SU-DHL-6 (cell line): ENCODE measurements at regions not wholly inside any gene's neighbourhood (a gene's known extent, or its start where the extent isn't known, plus 50 kb on each side); places are given as distances from the start of the nearest gene placed in this dataset.

ENCODE experiments used
- H2AFZ ChIP-seq: fragments of 200-600 bp; sonication (generic); 2 replicates; pipeline ENCODE4 v1.6.1; 2014; ENCODE audit warnings: low read depth, mild to moderate bottlenecking, moderate library complexity, mixed read lengths, antibody characterized with exemption, low read length; ENCODE audit not compliant: severe bottlenecking
- H3F3A ChIP-seq: fragments of 200-600 bp; shearing (Covaris generic); 2 replicates; pipeline ENCODE4 v1.6.0; 2016; ENCODE audit warnings: antibody characterized with exemption, mild to moderate bottlenecking; ENCODE audit not compliant: insufficient read depth
- H3K27ac ChIP-seq: fragments of 200-600 bp; sonication (generic); 2 replicates; pipeline ENCODE4 v1.5.1; 2016; ENCODE audit warnings: low read depth, mild to moderate bottlenecking, low read length, moderate library complexity, mixed read lengths
- H3K27me3 ChIP-seq: fragments of 200-600 bp; sonication (generic), shearing (Covaris generic); 2 replicates; pipeline ENCODE4 v1.6.0; 2014; ENCODE audit warnings: mild to moderate bottlenecking, low read length
- H3K36me3 ChIP-seq: fragments of 200-600 bp; sonication (generic); 2 replicates; pipeline ENCODE4 v1.6.1; 2014; ENCODE audit warnings: mild to moderate bottlenecking, low read length, mixed read lengths
- H3K4me2 ChIP-seq: fragments of 300-600, 200-600 bp; shearing (Covaris generic), sonication (generic); 2 replicates; pipeline ENCODE4 v1.6.0; 2014; ENCODE audit warnings: low read length, low read depth, mild to moderate bottlenecking; ENCODE audit not compliant: poor library complexity, severe bottlenecking
- H3K4me3 ChIP-seq: fragments of 200-600 bp; sonication (generic); 2 replicates; pipeline ENCODE4 v1.5.1; 2014; ENCODE audit warnings: antibody characterized with exemption, low read length, mild to moderate bottlenecking, mixed read lengths; ENCODE audit not compliant: insufficient read depth, poor library complexity, severe bottlenecking
- H3K79me2 ChIP-seq: fragments of 200-600 bp; sonication (generic); 2 replicates; pipeline ENCODE4 v1.6.1; 2014; ENCODE audit warnings: mild to moderate bottlenecking, low read length, moderate library complexity; ENCODE audit not compliant: insufficient read depth
- H3K9ac ChIP-seq: fragments of 200-600 bp; sonication (generic); 2 replicates; pipeline ENCODE4 v1.7.0; 2014; ENCODE audit warnings: mild to moderate bottlenecking, low read length
- H3K9me2 ChIP-seq: fragments of 200-600 bp; sonication (generic); replicated peaks from 2 replicates; pipeline ENCODE4 v1.6.1; 2014; ENCODE audit warnings: low read length; ENCODE audit not compliant: insufficient read depth
- H3K9me3 ChIP-seq: fragments of 200-600 bp; sonication (generic); 2 replicates; pipeline ENCODE4 v1.6.1; 2014; ENCODE audit warnings: low read length, mixed read lengths; ENCODE audit not compliant: insufficient read depth
- H4K20me1 ChIP-seq: fragments of 200-600 bp; sonication (generic); 2 replicates; pipeline ENCODE4 v1.6.1; 2014; ENCODE audit warnings: low read depth, mild to moderate bottlenecking, antibody characterized with exemption, low read length, moderate library complexity, mixed read lengths
- EZH2phosphoT487 ChIP-seq: fragments of 200-600 bp; sonication (generic), shearing (Covaris generic); conservative IDR thresholded peaks from 2 replicates; pipeline ENCODE4 v1.6.1; 2018; ENCODE audit warnings: mild to moderate bottlenecking, antibody characterized with exemption, low read length, moderate library complexity, mixed read lengths
- TF ChIP-seq, protein P1 (sequence below): fragments of 200-600 bp; sonication (generic); IDR thresholded peaks from one replicate; pipeline ENCODE4 v1.5.1; 2017; ENCODE audit warnings: antibody characterized with exemption, mild to moderate bottlenecking, low read length, moderate library complexity; ENCODE audit not compliant: insufficient read depth, poor library complexity, severe bottlenecking

DNA sequence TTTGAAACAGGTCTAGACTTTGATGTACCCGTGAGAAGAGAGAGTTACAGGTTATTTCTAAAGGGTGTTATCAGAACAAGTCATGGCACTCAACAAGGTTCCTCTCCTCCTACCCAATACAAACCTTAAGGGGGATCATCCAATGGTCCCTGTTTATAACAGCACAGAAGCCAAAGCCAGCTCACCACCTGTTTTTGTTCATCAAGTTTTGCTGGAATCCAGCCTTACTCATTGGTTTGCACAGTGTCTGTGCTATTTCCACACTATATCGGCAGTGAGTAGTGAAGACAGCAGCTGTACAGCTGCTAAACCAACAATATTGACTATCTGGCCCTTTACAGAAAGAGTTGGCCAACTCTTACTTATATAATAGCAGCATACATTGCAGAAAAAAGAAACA lies 262.1 kb upstream of the STS start:
- no peaks in the 10 kb centered on the region for H3K27me3 ChIP-seq
- H3F3A ChIP-seq: no peaks in the 10 kb centered on the region
- no peak overlapping the region for H3K4me2 ChIP-seq
- H3K4me3 ChIP-seq: no peak overlapping the region
- no peak overlapping the region for H3K27ac ChIP-seq
- H3K36me3 ChIP-seq: no peaks in the 10 kb centered on the region
- H3K9me3 ChIP-seq: no peaks in the 10 kb centered on the region
- H4K20me1 ChIP-seq: no peaks in the 10 kb centered on the region
- H3K79me2 ChIP-seq: no peaks in the 10 kb centered on the region
- H3K9me2 ChIP-seq: no peaks in the 10 kb centered on the region
- no peak for TF ChIP-seq EZH2phosphoT487
- TF ChIP-seq, protein P1, sequence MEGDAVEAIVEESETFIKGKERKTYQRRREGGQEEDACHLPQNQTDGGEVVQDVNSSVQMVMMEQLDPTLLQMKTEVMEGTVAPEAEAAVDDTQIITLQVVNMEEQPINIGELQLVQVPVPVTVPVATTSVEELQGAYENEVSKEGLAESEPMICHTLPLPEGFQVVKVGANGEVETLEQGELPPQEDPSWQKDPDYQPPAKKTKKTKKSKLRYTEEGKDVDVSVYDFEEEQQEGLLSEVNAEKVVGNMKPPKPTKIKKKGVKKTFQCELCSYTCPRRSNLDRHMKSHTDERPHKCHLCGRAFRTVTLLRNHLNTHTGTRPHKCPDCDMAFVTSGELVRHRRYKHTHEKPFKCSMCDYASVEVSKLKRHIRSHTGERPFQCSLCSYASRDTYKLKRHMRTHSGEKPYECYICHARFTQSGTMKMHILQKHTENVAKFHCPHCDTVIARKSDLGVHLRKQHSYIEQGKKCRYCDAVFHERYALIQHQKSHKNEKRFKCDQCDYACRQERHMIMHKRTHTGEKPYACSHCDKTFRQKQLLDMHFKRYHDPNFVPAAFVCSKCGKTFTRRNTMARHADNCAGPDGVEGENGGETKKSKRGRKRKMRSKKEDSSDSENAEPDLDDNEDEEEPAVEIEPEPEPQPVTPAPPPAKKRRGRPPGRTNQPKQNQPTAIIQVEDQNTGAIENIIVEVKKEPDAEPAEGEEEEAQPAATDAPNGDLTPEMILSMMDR: no peak
- H3K9ac ChIP-seq: no peak overlapping the region
- H2AFZ ChIP-seq: no peak overlapping the region

DNA sequence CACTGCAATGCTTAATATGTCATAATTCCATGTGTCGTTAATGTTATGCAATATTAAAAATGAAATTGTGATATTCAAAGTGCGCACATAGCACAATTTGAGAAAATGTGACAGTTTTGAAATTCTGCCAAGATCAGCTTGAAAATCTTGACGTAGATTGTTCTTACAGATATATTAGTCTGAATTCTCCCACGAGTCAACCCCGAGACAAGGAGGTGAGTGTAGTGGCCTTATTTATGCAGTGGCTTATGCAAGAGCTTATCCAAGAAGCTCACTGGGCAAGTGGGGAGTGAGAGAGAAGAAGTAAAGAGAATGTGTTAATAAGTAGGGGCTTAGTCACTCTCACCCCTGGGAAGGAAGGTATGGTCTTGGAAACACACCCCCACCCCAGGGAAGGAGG lies 286.1 kb upstream of the STS start:
- no peaks in the 10 kb centered on the region for H3K9me3 ChIP-seq
- H3K4me3 ChIP-seq: no peak overlapping the region
- no peak overlapping the region for H3K9ac ChIP-seq
- no peak overlapping the region for H3K27ac ChIP-seq
- no peak overlapping the region for H2AFZ ChIP-seq
- no peaks in the 10 kb centered on the region for H4K20me1 ChIP-seq
- no peaks in the 10 kb centered on the region for H3K27me3 ChIP-seq
- H3K79me2 ChIP-seq: no peaks in the 10 kb centered on the region
- H3K4me2 ChIP-seq: no peak overlapping the region
- no peaks in the 10 kb centered on the region for H3K9me2 ChIP-seq
- H3F3A ChIP-seq: no peaks in the 10 kb centered on the region
- no peak for TF ChIP-seq EZH2phosphoT487
- TF ChIP-seq, protein P1: no peak
- no peaks in the 10 kb centered on the region for H3K36me3 ChIP-seq

DNA sequence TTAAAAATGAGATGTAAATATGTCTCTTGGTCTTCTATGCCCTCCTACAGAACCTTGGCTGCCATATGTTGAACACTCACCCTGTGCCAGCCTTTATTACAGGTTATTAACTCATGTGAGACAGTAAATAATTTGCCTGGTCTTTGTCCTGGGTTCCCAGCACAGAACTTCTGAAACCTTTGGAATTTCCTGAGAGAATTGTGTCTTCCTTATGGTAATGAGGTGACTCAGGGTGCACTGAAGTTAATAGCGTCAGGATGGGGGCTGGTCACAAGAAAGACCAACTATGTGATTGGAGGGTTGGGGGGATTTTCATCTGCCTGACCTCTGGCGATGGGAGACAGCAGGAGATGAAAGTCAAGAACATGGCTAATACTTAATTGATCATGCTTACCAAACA lies 289.8 kb upstream of the STS start:
- H2AFZ ChIP-seq: no peak overlapping the region
- H3K27me3 ChIP-seq: no peaks in the 10 kb centered on the region
- no peak overlapping the region for H3K4me2 ChIP-seq
- no peaks in the 10 kb centered on the region for H3F3A ChIP-seq
- no peaks in the 10 kb centered on the region for H4K20me1 ChIP-seq
- no peaks in the 10 kb centered on the region for H3K79me2 ChIP-seq
- no peak overlapping the region for H3K4me3 ChIP-seq
- no peaks in the 10 kb centered on the region for H3K36me3 ChIP-seq
- no peak overlapping the region for H3K9ac ChIP-seq
- H3K27ac ChIP-seq: no peak overlapping the region
- H3K9me2 ChIP-seq: no peaks in the 10 kb centered on the region
- no peaks in the 10 kb centered on the region for H3K9me3 ChIP-seq
- TF ChIP-seq, protein P1: no peak
- TF ChIP-seq EZH2phosphoT487: no peak

DNA sequence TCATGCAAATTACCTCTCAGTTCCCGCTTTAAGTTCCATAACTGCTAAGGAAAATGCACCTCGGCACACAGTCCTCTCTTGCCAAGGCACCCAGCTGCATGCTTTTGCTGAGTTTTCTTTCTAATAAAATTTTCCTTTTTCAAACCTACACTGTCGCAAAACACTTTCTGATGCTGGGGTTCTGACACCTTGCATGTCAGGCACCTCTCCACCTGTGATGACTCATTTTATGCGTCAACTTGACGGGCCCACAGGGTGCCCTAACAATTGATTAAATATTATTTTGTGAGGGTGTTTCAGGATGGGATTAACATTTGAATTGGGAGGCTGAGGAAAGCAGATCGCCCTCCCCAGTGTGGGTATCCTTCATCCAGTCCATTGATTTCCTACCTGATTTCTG lies 291.0 kb upstream of the STS start:
- Histone ChIP-seq H3K27me3 (no peaks in the 10 kb centered on the region), H3K4me2 (no peak overlapping the region), H3K9me3 (no peaks in the 10 kb centered on the region), H4K20me1 (no peaks in the 10 kb centered on the region), H2AFZ (no peak overlapping the region), H3K79me2 (no peaks in the 10 kb centered on the region), H3K4me3 (no peak overlapping the region), H3K9me2 (no peaks in the 10 kb centered on the region), H3F3A (no peaks in the 10 kb centered on the region), H3K36me3 (no peaks in the 10 kb centered on the region), H3K27ac (no peak overlapping the region), H3K9ac (no peak overlapping the region)
- TF ChIP-seq EZH2phosphoT487: no peak
- TF ChIP-seq, protein P1: no peak
